ENCODE measurements at regions not wholly inside any gene's neighbourhood (a gene's known extent, or its start where the extent isn't known, plus 50 kb on each side); places are given as distances from the start of the nearest gene placed in this dataset.

DNA sequence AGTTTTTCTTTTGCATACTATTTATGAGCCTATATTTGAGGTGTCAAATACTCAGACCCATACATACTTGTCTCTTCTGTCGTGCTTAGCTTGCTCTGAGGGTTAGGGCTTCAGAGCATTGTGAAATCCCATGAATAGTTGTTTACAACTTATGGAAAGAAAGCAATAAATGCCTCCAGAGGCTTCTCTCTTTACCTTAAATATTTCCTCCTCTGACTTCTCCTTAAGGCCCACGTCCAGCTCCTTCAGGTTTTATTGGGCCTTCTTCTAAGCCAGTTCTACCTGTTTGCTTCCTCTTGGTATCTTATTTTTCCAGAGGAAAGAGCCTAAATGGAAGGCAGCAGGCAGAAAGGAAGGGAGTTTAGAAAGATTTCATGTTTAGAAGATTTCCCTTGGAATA, 218.6 kb downstream of the SPTSSA start:
- no peak for DNase-seq (ENCODE audit: low spot score)

GRCh38 chr14:34243001-34243400, 219.0 kb downstream of the SPTSSA start:
- no peak for DNase-seq (ENCODE audit: low spot score)

DNA sequence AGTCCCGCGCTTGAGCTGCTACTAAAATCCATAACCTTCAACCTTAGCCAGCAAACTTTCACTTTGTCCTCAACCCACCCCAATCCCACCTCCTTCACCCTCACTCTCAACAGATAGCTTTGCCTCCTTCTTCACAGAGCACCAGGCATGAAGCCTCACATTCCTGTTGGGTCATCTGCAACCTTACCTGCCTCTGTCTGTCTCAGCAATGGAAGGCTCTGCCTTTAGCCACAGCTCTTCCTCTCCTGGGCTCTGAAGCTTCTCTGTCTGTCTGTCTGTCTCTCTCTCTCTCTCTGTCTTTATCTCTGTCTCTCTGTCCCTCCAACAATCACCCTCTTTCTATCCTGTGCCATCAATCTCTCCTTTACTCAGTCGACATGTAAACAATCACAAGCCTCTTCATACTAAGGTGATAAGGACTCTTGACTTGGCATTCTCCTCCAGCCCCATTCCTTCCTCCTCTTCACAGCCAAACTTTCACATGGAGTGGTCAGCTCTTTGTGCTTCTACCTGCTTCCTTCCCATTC, 220.8 kb downstream of the SPTSSA start:
- no peak for DNase-seq (ENCODE audit: low spot score)

GRCh38 chr14:34238610-34239009, 223.4 kb downstream of the SPTSSA start:
- no peak for DNase-seq (ENCODE audit: low spot score)

GRCh38 chr14:34237677-34238076, 224.4 kb downstream of the SPTSSA start:
- no peak for DNase-seq (ENCODE audit: low spot score)

- DNase-seq (ENCODE audit: low spot score): no peak
Measured at GRCh38 chr14:34237081-34237480, 225.0 kb downstream of the SPTSSA start.

DNA sequence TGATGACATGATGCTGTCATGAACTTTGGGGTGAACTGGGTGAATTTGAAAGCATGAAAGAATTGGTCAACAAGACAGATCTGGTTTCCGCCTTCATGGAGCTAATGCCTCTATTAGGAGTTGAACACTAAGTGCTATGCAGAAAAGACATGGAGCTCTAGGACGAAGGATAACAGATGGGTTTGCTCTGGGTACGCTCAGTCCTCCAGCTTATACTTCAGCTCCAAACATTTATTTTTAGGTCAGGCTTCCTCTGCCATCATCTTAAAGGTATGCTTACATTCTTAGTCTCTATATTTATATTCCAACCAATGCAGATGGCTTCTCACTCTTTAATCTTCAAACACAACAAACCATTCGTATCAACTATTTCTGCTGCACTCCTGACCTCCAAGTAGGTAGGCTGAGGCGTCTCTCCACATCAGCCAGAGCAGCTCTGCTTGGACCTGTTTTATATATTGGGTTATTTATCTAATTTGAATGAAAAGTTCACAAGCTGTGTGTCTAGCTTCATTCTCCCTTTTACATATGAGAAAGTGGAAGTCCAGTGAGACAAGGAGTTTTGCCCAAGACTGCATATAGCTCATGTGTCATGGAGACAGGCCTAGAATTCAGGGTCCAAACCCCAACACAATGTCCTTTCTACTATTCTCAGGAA, 226.3 kb downstream of the SPTSSA start:
- DNase-seq (ENCODE audit: low spot score): no peak

GRCh38 chr14:34234258-34234657, 227.8 kb downstream of the SPTSSA start:
- DNase-seq (ENCODE audit: low spot score): no peak

DNA sequence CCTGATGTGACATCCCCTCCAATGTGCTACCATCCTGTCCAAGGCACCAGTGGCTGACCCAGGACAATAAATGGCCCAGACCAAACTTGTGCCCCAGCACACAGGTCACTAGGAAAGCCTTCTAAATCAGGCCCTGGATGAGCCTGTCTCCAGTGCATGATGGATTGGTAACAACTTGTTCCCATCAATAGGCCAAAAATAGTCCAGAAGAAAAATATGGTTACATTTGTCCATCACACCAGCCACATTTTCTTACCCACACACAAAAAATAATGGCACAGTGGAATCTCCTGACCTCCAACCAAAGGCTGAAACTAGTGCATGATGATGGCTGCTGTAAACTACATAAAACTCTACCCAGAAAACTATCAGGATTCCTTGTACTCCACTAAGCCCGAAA, 228.4 kb downstream of the SPTSSA start:
- no peak for DNase-seq (ENCODE audit: low spot score)

GRCh38 chr14:34232790-34233189, 229.2 kb downstream of the SPTSSA start:
- DNase-seq (ENCODE audit: low spot score): no peak

DNA sequence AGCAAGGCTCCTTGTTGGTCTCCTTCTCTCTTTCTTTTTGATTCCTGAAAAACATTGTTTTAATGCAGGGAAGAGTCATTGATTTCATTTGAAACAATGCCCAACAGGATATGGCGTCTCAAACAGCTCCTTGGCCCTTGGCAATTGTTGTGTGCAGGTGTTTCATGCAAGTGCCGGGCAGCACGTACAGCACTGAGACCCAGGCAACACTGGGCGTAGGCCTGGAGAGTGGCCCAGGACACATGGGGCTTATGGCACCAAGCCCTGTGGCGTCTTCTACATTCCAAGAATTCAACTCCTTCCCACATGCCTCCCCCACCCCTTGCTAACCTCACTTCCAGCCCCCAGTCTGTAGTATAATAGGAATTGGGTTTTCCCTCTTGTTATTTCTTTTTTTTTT, 230.4 kb downstream of the SPTSSA start:
- peak; percentile 64 for DNase-seq (ENCODE audit: low spot score)

DNA sequence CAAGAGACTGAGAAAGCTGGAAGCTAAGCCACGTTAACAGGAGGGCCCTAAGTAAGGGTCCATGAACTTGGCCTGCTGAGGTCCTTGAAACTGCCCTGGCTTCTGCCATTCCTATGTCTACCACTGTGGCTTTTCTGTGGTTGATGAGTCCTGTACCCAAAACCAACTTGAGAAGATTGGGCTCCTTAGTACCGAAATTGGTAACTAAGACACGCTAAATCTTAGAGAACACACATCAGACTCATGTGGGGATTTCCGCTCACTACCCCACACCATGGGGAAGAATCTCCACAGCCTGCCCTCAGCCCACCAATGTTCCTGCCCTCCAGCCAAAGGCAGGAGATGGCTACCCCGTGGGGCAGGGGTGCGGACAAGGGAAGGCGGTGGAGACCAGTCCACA, 232.9 kb downstream of the SPTSSA start:
- no peak for DNase-seq (ENCODE audit: low spot score)

- DNase-seq (ENCODE audit: low spot score): no peak
Measured at GRCh38 chr14:34228650-34228976, 233.4 kb downstream of the SPTSSA start.

DNA sequence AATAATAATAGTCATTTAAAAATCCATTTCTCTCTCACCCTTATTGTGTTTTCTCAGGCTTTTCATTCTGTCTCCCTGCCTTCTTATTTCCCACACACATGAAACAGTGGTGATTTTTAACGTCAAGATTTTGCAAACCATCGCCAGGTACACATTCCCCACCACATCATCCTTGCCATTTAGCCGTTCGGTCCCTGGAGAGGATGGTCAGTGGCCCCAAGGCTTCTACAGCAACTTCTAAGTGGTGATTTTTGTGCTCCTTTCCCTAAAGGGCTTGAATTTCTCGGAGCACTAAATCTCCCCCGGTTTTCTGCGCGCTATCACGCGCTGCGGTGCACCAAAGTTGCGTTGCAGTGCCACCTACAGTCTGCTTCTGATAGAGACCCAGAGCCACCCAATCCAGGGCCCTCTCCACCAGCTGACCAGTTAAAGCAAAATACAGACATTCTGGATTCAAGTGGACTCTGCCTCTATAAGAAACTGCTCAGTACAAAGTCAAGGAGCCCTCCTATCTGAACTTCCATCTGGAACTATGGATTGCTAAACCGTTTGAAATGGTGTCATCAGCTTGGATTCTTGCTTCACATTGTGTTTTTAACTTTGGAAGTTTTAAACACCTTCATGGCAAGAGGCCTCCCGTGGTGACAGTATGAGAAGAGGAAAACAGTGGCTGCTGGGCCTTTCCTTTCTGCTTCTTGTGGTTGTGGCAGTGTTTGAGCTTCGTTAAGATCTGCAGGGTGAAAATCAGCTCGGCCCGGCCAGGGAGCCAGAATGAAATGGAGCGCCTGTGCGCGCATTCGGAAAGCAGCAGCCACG, 234.0 kb downstream of the SPTSSA start:
- DNase-seq (ENCODE audit: low spot score): peak; percentile 71

- no peak for DNase-seq (ENCODE audit: low spot score)
Measured at GRCh38 chr14:34224221-34224620, 237.8 kb downstream of the SPTSSA start.

GRCh38 chr14:34223373-34224148, 238.5 kb downstream of the SPTSSA start:
- peak; percentile 28 for DNase-seq (ENCODE audit: low spot score)

- no peak for DNase-seq (ENCODE audit: low spot score)
Measured at GRCh38 chr14:34222867-34223266, 239.2 kb downstream of the SPTSSA start.

DNA sequence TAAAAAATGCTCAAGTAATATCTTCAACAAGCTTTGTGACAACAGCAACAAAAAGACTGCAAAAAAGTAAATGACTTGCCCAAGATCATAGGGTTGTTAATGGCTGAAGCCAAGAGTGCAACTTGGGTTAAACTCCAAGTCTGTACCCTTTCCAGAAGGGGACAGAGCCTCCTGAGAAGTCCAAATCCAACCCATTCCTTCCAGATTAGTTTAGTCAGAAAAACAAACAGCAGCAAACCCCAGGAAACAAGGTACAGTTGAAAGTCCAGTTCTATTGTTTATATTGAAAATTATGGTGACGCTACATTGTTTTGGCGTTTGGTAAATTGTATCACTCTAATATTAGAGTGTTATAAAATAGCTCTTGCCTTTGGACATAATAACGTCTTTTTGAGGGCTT, 239.9 kb downstream of the SPTSSA start:
- no peak for DNase-seq (ENCODE audit: low spot score)

DNA sequence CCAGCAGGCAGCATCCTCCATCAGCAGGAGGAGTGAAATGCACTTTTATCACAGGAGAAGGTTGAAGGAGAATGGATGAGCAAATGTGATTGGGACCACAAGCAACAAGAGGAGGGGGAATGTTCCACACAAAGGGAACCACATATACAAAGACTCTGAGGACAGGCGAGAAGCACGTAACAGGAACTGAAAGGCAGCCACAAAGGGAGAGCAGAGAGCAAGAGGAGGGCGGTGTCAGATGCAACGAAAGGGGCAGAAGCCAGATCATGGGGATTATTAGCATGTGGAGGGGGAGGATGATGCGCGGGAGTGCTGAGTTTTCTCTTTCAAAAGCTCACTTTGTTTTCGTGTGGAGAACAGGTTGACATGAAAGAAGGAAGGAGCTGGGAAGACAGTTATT, 241.1 kb downstream of the SPTSSA start:
- DNase-seq (ENCODE audit: low spot score): no peak

DNA sequence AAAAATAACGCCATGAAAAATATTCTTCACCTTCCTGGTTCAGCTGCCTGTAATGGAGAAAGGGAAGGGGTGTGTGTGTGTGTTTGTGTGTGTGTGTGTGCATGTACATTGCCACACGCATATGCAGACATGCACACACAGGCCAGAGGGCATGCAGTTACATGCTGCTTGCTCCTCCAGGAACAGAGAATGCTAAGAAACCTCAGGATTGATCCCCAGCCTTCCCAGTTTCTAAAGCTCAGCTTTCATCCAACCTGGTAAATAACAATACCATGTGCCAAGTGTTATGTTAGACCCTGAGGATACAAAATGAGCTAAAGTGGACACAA, 241.7 kb downstream of the SPTSSA start:
- no peak for DNase-seq (ENCODE audit: low spot score)

DNA sequence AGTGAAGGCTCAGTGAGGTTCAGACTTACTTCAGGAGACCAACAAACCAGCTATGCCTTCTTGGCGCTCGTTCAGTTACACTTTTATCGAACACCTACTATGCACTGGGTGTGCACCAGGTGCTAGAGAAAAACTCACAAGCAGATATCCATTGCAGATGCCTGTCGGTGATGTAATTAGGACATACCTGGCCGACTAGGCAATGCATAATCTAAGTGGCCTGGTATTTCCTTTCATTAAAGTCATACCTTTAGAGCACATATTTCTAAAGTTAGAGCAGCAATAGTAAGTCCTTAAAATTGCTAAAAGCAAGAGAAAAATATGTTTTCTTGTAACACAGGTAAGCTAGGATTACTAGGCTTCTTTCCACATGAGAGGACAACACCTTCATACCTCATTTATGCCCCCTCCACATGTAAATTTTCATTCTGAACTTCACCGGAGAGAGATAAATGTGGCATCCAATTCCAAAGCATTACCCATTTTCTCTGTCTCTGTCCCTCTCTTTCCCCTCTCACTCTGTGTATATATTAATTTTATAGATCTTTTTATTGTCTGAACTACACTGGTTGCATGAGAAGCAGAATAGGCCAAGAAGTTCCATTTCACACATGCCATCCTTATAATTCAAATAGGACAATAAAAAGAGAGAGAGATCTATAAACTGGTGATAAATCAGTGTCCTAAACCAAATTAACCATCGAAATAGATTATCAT, 242.2 kb downstream of the SPTSSA start:
- no peak for DNase-seq (ENCODE audit: low spot score)

DNA sequence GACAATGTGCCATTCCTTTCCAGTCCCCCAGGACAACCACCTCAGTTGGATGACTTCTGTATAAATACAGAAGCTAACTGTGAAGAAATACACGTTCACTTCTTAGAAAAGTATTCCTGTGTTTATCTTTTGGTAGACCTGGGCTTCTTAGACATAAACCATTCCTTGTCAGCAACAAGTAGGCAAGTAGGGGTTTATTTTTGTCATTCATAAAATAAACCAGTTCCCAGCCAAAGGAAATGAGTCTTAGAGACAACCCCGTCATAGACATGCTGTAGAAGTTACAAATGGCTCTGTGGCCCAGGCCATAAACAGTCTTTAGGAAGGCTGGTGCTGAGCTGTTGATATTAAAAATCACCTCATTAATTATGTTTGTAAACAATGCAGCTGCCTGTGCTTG, 243.2 kb downstream of the SPTSSA start:
- no peak for DNase-seq (ENCODE audit: low spot score)

Data from mucosa of gallbladder (tissue), 1 donor.